Cardiac fibroblast (primary cell): ENCODE measurements at regions not wholly inside any gene's neighbourhood (a gene's known extent, or its start where the extent isn't known, plus 50 kb on each side); places are given as distances from the start of the nearest gene placed in this dataset.

Experiments
- DNase-seq, 2 donors: peaks; one replicate each; pipeline versions ENCODE4 v3.0.0 to v3.0.0-alpha.2; 2010; ENCODE audit warnings: low read depth in 2 of 2
- H3K4me3 ChIP-seq, 2 donors: replicated peaks in 1 of 2; 1 replicate in 1 of 2; 2 replicates in 1 of 2; pipeline ENCODE4 v1.5.1; 2011; ENCODE audit warnings: low read depth in 2 of 2, low read length in 2 of 2, mild to moderate bottlenecking in 2 of 2, moderate library complexity in 1 of 2
- TF ChIP-seq, protein P1 (sequence below): IDR thresholded peaks from one replicate; pipeline ENCODE4 v1.5.1; 2011; ENCODE audit warnings: low read depth, mild to moderate bottlenecking, low read length, inconsistent platforms

DNA sequence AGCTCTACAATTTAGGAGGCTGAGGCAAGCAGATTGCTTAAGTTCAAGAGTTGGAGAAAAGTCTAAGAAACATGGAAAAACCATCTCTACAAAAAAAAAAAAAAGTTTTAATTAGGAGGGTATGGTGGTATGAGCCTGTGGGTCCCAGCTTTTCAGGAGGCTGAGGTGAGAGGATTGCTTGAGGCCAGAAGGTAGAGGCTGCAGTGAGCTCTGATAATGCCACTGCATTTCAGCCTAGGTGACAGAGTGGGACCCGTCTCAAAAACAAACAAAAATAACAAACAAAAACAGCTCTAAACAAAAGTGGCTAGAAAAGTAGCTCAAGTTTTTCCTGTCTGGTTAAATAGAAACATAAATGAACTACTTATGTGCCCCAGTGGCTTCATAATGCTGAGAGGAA is 2133.6 kb upstream of the DEFB115 start:
- no peak for DNase-seq
- TF ChIP-seq, protein P1, sequence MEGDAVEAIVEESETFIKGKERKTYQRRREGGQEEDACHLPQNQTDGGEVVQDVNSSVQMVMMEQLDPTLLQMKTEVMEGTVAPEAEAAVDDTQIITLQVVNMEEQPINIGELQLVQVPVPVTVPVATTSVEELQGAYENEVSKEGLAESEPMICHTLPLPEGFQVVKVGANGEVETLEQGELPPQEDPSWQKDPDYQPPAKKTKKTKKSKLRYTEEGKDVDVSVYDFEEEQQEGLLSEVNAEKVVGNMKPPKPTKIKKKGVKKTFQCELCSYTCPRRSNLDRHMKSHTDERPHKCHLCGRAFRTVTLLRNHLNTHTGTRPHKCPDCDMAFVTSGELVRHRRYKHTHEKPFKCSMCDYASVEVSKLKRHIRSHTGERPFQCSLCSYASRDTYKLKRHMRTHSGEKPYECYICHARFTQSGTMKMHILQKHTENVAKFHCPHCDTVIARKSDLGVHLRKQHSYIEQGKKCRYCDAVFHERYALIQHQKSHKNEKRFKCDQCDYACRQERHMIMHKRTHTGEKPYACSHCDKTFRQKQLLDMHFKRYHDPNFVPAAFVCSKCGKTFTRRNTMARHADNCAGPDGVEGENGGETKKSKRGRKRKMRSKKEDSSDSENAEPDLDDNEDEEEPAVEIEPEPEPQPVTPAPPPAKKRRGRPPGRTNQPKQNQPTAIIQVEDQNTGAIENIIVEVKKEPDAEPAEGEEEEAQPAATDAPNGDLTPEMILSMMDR = no peak
- no peak overlapping the region for H3K4me3 ChIP-seq
